Stromal cell of bone marrow (primary cell): ENCODE measurements at regions not wholly inside any gene's neighbourhood (a gene's known extent, or its start where the extent isn't known, plus 50 kb on each side); places are given as distances from the start of the nearest gene placed in this dataset.

ENCODE experiments used
- DNase-seq: peaks from one replicate; pipeline ENCODE4 v3.0.0-alpha.2; 2012; ENCODE audit warnings: low read depth

- no peak for DNase-seq
These were observed 74.2 kb upstream of the BMP2 start for GRCh38 chr20:6693178-6693807.

GRCh38 chr20:6692566-6693173 is 74.8 kb upstream of the BMP2 start:
- no peak for DNase-seq

GRCh38 chr20:6691516-6691915 is 76.0 kb upstream of the BMP2 start:
- no peak for DNase-seq

- DNase-seq: no peak
These were observed 78.0 kb upstream of the BMP2 start for GRCh38 chr20:6689339-6689973.

- no peak for DNase-seq
These were observed 81.3 kb upstream of the BMP2 start for GRCh38 chr20:6686171-6686570.

GRCh38 chr20:6685626-6686025 is 81.9 kb upstream of the BMP2 start:
- no peak for DNase-seq

- DNase-seq: peak; percentile 28
These were observed 82.3 kb upstream of the BMP2 start for GRCh38 chr20:6685181-6685582.

- DNase-seq: no peak
These were observed 84.2 kb upstream of the BMP2 start for GRCh38 chr20:6683021-6683977.

- DNase-seq: no peak
These were observed 86.6 kb upstream of the BMP2 start for GRCh38 chr20:6680854-6681253.

GRCh38 chr20:6680441-6680840 is 87.0 kb upstream of the BMP2 start:
- no peak for DNase-seq

GRCh38 chr20:6679086-6679485 is 88.4 kb upstream of the BMP2 start:
- DNase-seq: no peak

GRCh38 chr20:6678101-6678500 is 89.4 kb upstream of the BMP2 start:
- no peak for DNase-seq

GRCh38 chr20:6674831-6675230 is 92.7 kb upstream of the BMP2 start:
- no peak for DNase-seq

GRCh38 chr20:6673071-6673470 is 94.4 kb upstream of the BMP2 start:
- DNase-seq: no peak

- DNase-seq: no peak
These were observed 95.7 kb upstream of the BMP2 start for GRCh38 chr20:6671829-6672228.

GRCh38 chr20:6668546-6668945 is 98.9 kb upstream of the BMP2 start:
- DNase-seq: no peak

- DNase-seq: no peak
These were observed 101.7 kb upstream of the BMP2 start for GRCh38 chr20:6665621-6666355.

- no peak for DNase-seq
These were observed 102.3 kb upstream of the BMP2 start for GRCh38 chr20:6665161-6665560.

- DNase-seq: no peak
These were observed 102.9 kb upstream of the BMP2 start for GRCh38 chr20:6664574-6664973.

- no peak for DNase-seq
These were observed 103.6 kb upstream of the BMP2 start for GRCh38 chr20:6663751-6664388.

- no peak for DNase-seq
These were observed 104.4 kb upstream of the BMP2 start for GRCh38 chr20:6663104-6663503.
